DMS 273 (cell line): ENCODE measurements at regions not wholly inside any gene's neighbourhood (a gene's known extent, or its start where the extent isn't known, plus 50 kb on each side); places are given as distances from the start of the nearest gene placed in this dataset.

Source experiments
- DNase-seq: peaks from one replicate; lab custom pipeline; 2025; ENCODE audit not compliant: unreplicated experiment; lab: John Stamatoyannopoulos, UW

- no peak for DNase-seq
Measured at GRCh38 chr7:81607987-81608386, 161.9 kb downstream of the HGF start.

DNA sequence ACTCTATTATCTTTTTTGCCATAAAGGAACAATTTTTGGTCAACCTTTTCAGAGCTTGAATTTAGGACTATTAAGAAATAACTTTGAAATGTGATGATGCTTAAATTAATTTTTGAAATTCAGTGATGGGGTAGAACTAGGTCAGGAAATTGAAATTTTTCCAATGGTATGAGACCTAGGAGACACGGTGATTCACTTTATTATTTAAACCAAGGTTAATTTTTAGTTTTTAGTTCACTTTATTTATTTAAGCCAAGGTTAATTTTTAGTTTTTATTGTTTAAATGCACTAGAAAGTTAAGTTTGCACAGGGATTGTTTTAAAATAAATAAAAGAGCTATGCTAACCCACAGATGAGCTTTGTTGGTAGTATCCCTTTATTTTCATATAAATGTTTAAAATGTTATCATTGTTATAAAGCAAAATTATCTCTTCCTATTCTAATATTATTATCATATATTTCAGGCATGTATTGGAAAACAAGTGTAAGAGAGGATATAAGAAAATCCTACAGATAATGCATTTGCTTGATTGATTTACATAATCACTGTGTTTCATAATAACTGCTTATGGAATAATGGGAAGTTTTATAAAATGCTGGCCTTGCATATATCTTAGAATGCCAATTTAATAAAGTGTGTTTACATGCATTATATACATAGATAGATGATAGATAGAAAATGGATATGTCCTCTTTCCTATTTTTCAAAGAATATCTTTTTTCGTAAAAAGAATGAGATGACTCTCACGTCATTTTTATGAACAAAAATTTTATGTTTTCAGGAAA is 163.6 kb downstream of the HGF start:
- DNase-seq: no peak

DNA sequence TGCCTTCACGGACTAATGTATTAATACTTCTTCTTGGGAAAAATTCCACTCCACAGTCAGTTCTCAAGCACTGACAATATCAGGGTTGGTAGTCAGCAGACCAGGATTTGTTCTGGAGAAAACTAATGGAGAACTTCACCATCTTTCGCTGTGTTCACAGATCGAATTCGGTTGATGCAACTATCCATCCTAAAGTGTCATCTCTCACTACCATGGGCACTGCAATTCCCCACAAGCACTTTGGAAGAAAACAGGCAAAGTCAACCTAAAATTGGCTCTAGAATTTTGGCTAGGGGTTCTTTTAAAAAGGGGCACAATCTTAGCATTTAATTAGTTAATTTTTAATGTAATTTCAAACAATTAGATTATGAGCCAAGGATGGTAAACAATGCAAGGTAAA is 164.4 kb downstream of the HGF start:
- no peak for DNase-seq

DNA sequence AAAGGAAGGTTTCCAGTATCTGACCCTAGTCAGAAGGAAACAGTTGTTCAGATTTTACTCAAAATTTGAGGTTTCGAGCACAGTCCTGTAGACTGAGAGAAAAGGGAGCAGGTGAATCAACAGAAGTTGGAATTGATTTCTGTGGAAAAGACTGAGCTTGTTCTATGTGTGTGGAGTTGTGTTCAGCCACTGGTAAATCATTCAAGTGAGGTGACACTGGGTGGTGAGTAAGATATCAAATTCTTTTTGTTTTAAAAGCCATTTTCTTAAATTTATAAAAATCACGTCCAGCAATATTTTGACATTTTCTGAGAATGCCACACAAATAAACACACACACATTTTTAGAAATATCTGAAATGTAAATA is 165.1 kb downstream of the HGF start:
- no peak for DNase-seq

DNA sequence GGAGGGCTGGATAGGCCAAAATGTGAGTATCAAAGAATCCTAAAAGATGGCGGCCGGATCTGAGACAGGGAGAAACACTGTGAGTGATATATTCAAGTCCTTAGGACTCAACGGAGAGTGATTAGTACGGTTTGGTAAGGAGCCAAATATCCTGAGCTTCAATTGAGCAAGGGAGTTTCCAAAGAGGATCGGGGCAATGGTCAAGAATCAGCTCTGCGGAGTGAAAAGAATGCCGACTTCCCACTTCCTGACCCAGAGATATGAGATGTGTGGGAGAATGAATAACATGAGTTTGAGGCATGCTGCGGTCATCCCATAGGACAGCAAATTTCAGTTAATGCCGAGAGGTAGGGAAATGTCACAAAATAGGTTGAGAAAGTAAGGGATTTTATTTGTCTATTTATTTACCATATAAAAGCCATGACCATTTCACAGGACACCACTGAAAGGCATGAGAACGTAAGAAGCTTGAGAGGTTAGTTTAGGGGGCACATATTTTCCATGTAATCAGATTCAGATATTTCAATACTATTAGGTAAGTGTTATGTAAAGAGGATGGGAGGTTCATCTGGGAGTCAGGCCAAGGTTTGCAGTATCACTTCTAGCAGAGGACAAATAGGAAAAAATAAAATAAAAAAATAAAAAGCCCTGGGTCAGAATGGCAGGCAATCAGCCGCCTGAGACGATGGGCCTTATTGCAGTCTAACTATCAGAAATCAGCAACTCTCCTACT is 165.6 kb downstream of the HGF start:
- no peak for DNase-seq

- DNase-seq: no peak
Measured at GRCh38 chr7:81600608-81601007, 169.2 kb downstream of the HGF start.

- DNase-seq: no peak
Measured at GRCh38 chr7:81598951-81599350, 170.9 kb downstream of the HGF start.

GRCh38 chr7:81594767-81595166 is 175.1 kb downstream of the HGF start:
- no peak for DNase-seq

GRCh38 chr7:81590131-81590530 is 179.7 kb downstream of the HGF start:
- DNase-seq: peak; percentile 66

DNA sequence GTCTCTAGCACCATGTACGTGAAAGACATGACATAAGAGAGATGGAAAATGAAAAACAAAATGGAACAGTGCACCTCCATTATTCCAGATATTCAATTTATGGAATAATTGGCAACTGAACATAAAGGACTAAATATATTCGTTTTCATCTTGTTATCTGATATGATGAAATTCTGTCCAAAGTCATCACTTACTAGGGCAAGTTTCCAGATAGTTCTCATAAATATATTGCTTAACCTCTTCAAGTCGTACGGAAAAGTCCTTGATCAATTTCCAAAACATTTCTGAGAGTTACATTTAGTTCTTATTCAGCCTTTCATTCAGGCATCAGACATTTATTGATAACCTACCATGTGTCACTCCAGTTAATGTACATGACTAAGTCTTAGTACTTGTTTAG is 185.2 kb downstream of the HGF start:
- no peak for DNase-seq

- DNase-seq: no peak
Measured at GRCh38 chr7:81583882-81584533, 185.8 kb downstream of the HGF start.

GRCh38 chr7:81583090-81583489 is 186.8 kb downstream of the HGF start:
- DNase-seq: no peak

- DNase-seq: no peak
Measured at GRCh38 chr7:81577642-81578340, 192.1 kb downstream of the HGF start.

DNA sequence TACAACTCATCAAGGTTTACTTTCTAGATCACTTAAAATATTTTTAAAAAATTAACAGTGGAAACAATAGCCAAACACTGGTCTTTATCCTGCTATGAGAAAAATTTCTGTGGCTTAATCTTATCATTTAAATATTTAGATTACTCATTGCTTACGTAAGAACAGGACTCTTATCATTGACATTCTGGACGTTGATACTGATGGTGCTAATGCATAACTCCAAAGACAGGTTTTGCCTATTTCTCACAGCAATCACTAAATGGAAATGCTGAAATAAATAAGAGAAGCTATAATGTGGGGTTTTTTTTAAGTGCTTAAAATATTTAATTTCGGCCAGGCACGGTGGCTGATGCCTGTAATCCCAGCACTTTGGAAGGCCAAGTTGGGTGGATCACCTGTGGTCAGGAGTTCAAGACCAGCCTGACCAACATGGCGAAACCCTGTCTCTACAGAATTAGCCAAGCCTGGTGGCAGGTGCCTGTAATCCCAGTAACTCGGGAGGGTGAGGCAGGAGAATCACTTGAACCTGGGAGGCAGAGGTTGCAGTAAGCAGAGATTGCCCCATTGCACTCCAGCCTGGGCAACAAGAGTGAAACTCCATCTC is 195.0 kb downstream of the HGF start:
- DNase-seq: no peak

DNA sequence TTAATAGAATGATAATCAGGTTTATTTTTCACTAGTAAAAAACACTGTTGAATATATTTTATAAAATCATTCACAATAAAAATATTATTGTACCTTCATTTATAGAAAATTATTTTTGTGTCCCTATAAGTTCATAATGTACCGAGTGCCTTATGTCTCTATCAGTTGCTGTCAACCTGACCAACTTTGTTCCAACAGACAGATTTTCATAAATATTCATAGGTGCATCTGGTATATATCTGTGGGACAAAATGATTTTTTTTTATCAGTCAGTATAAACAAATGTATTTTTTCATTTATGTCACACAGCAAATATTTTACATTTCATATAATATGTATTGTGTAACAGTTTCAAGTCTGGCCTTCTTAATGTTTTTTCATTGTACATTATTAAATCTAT is 195.9 kb downstream of the HGF start:
- peak; percentile 44 for DNase-seq

DNA sequence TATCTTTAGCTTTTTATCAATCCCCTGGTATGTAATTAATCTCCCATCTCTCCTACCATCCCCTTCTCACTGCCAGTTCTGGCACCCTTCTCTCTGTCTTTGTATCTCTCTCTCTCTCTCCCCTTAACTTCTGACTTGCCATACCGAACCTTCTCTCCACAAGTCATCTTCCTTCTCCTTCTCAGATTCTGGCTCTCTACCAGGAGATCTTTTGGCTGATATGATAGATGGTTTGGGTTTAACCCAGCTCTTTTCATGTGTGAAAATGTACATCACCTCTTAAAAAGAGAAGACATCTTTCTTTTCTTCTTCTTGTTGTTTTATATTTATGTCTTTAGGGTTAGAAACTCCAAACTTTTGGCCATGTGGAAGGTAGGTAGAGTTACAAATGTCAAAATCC is 196.7 kb downstream of the HGF start:
- DNase-seq: peak; percentile 28

GRCh38 chr7:81562581-81562980 is 207.3 kb downstream of the HGF start:
- DNase-seq: no peak

DNA sequence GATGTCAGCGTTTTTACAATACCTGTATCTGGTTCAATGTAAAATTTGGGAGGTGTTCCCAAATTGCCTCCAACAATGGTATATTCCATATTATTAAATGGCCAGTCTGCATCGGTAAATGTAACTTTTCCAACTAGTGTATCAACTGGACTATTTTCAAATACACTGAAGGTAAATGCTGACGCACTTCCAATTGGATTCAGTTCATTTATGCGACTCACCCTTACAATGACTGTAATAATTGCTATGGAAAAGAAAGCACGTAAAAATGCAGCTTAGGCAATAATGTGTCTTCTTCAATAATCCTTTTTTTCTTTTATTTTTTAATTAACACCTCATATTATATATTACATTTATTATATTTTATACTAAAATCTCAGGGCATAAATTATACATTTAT is 209.1 kb downstream of the HGF start:
- DNase-seq: no peak

- DNase-seq: no peak
Measured at GRCh38 chr7:81549484-81550016, 220.3 kb downstream of the HGF start.

GRCh38 chr7:81534996-81535395 is 234.9 kb downstream of the HGF start:
- DNase-seq: no peak

- DNase-seq: no peak
Measured at GRCh38 chr7:81534446-81534845, 235.4 kb downstream of the HGF start.
